SK-N-SH treated with all-trans-retinoic acid at 6 μM for 48 hours (cell line): ENCODE measurements at regions not wholly inside any gene's neighbourhood (a gene's known extent, or its start where the extent isn't known, plus 50 kb on each side); places are given as distances from the start of the nearest gene placed in this dataset.

ENCODE experiments used
- PATZ1 ChIP-seq: fragments of 250-450 bp; sonication (Bioruptor Pico); IDR thresholded peaks from 2 replicates; pipeline ENCODE4 v1.8.0; 2020; ENCODE audit warnings: mild to moderate bottlenecking, moderate library complexity, borderline replicate concordance
- PPARA ChIP-seq: fragments of 250-450 bp; sonication (Bioruptor Pico); IDR thresholded peaks from 2 replicates; pipeline ENCODE4 v1.5.0; 2020; ENCODE audit warnings: mild to moderate bottlenecking, borderline replicate concordance
- RARB ChIP-seq: fragments of 250-450 bp; sonication (Bioruptor Pico); IDR thresholded peaks from 2 replicates; pipeline ENCODE4 v1.8.0; 2021; ENCODE audit warnings: mild to moderate bottlenecking, moderate library complexity
- TSHZ2 ChIP-seq: fragments of 250-450 bp; sonication (Bioruptor Pico); IDR thresholded peaks from 2 replicates; pipeline ENCODE4 v1.5.0; 2020; ENCODE audit warnings: mild to moderate bottlenecking, moderate library complexity
- ZNF8 ChIP-seq: fragments of 450-650 bp; formaldehyde crosslinking; IDR thresholded peaks from 2 replicates; pipeline ENCODE4 v1.5.0; 2020; ENCODE audit warnings: mild to moderate bottlenecking, moderate library complexity
- TF ChIP-seq, protein P1 (sequence below): fragments of 250-450 bp; sonication (Bioruptor Pico); IDR thresholded peaks from 2 replicates; pipeline ENCODE4 v1.5.1; 2020; ENCODE audit warnings: low read depth, mild to moderate bottlenecking, moderate library complexity

DNA sequence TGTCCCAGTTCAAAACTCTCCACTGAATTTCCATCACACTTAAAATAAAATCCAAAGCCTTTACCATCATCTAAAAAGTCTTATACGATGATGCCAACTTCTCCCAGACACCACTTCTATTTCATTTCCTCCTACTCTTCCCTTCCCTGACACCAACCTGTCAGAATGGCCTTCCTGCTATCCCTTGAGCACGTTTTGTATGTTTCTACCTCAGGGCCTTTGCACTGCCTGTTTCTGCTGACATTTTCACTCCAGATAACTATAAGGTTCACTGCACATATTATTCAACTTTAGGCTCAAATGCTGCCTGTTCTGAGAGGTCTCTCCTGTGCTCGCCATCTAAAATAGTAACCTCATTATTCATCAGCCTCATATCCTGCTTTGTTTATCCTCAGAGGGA is 269.6 kb downstream of the HTR7 start:
- TF ChIP-seq, protein P1, sequence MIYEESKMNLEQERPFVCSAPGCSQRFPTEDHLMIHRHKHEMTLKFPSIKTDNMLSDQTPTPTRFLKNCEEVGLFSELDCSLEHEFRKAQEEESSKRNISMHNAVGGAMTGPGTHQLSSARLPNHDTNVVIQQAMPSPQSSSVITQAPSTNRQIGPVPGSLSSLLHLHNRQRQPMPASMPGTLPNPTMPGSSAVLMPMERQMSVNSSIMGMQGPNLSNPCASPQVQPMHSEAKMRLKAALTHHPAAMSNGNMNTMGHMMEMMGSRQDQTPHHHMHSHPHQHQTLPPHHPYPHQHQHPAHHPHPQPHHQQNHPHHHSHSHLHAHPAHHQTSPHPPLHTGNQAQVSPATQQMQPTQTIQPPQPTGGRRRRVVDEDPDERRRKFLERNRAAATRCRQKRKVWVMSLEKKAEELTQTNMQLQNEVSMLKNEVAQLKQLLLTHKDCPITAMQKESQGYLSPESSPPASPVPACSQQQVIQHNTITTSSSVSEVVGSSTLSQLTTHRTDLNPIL (CRISPR knock-in tag): no peak
- TF ChIP-seq ZNF8 (CRISPR knock-in tag): no peak
- no peak for TF ChIP-seq PATZ1 (CRISPR knock-in tag)
- TF ChIP-seq RARB (CRISPR knock-in tag): no peak
- no peak for TF ChIP-seq PPARA (CRISPR knock-in tag)
- no peak for TF ChIP-seq TSHZ2
